ENCODE measurements at regions not wholly inside any gene's neighbourhood (a gene's known extent, or its start where the extent isn't known, plus 50 kb on each side); places are given as distances from the start of the nearest gene placed in this dataset.

GRCh38 chr4:116849620-116850019 lies 235.8 kb downstream of the TRAM1L1 start:
- no peak for FAIRE-seq
- peak; percentile 6 for TF ChIP-seq CTCF (IDR thresholded peaks at IDR 0.05; ENCODE audit: insufficient read depth, missing control alignments)
- no peak for DNase-seq (ENCODE audit: insufficient read length, low spot score)

- TF ChIP-seq CTCF (IDR thresholded peaks at IDR 0.05; ENCODE audit: insufficient read depth, missing control alignments), result no peak
- DNase-seq (ENCODE audit: insufficient read length, low spot score) (no peak), FAIRE-seq (no peak)
These were observed 237.8 kb downstream of the TRAM1L1 start for GRCh38 chr4:116847616-116848015.

GRCh38 chr4:116839826-116840225 lies 245.6 kb downstream of the TRAM1L1 start:
- no peak for DNase-seq (ENCODE audit: insufficient read length, low spot score)
- no peak for TF ChIP-seq CTCF (IDR thresholded peaks at IDR 0.05; ENCODE audit: insufficient read depth, missing control alignments)
- FAIRE-seq, result no peak

- TF ChIP-seq CTCF (IDR thresholded peaks at IDR 0.05; ENCODE audit: insufficient read depth, missing control alignments), result no peak
- DNase-seq (ENCODE audit: insufficient read length, low spot score), result no peak
- no peak for FAIRE-seq
These were observed 246.8 kb downstream of the TRAM1L1 start for GRCh38 chr4:116838609-116839008.

- no peak for DNase-seq (ENCODE audit: insufficient read length, low spot score)
- no peak for FAIRE-seq
- no peak for TF ChIP-seq CTCF (IDR thresholded peaks at IDR 0.05; ENCODE audit: insufficient read depth, missing control alignments)
These were observed 256.2 kb downstream of the TRAM1L1 start for GRCh38 chr4:116829187-116829586.

- TF ChIP-seq CTCF (IDR thresholded peaks at IDR 0.05; ENCODE audit: insufficient read depth, missing control alignments), result no peak
- FAIRE-seq (no peak), DNase-seq (ENCODE audit: insufficient read length, low spot score) (no peak)
These were observed 261.2 kb downstream of the TRAM1L1 start for GRCh38 chr4:116824172-116824571.

- DNase-seq (ENCODE audit: insufficient read length, low spot score) (no peak), FAIRE-seq (no peak)
- TF ChIP-seq CTCF (IDR thresholded peaks at IDR 0.05; ENCODE audit: insufficient read depth, missing control alignments), result no peak
These were observed 273.6 kb downstream of the TRAM1L1 start for GRCh38 chr4:116811730-116812129.
